D721Med (cell line): ENCODE measurements at regions not wholly inside any gene's neighbourhood (a gene's known extent, or its start where the extent isn't known, plus 50 kb on each side); places are given as distances from the start of the nearest gene placed in this dataset.

Experiments used
- DNase-seq: peaks from one replicate; pipeline ENCODE4 v3.0.0; 2011; ENCODE audit warnings: low spot score; ENCODE audit not compliant: insufficient read length
- FAIRE-seq: peaks from 2 replicates; lab custom pipeline; 2011; peaks lifted over from hg19 to GRCh38; lab: Jason Lieb, UNC
- TF ChIP-seq, protein P1 (sequence below): IDR thresholded peaks from 2 replicates; pipeline ENCODE4 v1.5.1; 2012; ENCODE audit warnings: mild to moderate bottlenecking, control low read depth; ENCODE audit not compliant: insufficient read depth; ENCODE audit errors: missing control alignments

DNA sequence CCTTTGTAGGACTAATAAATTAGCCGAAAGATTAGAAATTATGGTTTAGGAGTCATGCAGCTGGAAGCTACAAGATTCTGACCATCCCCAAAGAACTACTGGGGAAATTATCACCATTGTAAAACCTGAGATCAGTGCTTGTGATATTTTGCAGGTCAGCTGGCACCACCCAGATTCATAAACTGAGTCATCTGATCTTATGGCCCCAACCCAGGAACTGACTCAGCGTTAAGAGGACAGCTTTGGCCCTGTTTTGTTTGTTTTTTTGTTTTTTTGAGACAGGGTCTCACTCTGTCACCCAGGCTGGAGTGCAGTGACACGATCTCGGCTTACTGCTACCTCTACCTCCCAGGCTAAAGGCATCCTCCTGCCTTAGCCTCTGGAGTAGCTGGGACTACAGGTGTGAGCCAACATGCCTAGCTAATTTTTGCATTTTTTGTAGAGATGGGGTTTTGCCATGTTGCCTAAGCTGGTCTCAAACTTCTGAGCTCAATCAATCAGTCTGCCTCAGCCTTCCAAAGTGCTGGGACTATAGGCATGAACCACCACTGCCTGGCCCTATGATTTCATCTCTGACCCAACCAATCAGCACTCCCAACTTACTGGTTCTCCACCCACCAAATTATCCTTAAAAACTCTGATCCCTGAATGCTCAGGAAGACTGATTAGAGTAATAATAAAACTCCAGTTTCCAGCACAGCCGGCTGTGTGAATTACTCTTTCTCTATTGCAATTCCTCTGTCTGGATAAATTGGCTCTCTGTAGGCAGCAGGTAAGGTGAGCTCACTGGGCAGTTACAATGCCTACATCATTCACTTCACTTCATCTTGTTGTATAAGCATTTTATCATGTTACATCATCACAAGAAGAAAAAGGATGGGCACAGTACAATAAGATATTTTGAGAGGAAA, 79.4 kb upstream of the KSR1 start:
- no peak for DNase-seq
- TF ChIP-seq, protein P1, sequence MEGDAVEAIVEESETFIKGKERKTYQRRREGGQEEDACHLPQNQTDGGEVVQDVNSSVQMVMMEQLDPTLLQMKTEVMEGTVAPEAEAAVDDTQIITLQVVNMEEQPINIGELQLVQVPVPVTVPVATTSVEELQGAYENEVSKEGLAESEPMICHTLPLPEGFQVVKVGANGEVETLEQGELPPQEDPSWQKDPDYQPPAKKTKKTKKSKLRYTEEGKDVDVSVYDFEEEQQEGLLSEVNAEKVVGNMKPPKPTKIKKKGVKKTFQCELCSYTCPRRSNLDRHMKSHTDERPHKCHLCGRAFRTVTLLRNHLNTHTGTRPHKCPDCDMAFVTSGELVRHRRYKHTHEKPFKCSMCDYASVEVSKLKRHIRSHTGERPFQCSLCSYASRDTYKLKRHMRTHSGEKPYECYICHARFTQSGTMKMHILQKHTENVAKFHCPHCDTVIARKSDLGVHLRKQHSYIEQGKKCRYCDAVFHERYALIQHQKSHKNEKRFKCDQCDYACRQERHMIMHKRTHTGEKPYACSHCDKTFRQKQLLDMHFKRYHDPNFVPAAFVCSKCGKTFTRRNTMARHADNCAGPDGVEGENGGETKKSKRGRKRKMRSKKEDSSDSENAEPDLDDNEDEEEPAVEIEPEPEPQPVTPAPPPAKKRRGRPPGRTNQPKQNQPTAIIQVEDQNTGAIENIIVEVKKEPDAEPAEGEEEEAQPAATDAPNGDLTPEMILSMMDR, result no peak
- FAIRE-seq, result no peak

DNA sequence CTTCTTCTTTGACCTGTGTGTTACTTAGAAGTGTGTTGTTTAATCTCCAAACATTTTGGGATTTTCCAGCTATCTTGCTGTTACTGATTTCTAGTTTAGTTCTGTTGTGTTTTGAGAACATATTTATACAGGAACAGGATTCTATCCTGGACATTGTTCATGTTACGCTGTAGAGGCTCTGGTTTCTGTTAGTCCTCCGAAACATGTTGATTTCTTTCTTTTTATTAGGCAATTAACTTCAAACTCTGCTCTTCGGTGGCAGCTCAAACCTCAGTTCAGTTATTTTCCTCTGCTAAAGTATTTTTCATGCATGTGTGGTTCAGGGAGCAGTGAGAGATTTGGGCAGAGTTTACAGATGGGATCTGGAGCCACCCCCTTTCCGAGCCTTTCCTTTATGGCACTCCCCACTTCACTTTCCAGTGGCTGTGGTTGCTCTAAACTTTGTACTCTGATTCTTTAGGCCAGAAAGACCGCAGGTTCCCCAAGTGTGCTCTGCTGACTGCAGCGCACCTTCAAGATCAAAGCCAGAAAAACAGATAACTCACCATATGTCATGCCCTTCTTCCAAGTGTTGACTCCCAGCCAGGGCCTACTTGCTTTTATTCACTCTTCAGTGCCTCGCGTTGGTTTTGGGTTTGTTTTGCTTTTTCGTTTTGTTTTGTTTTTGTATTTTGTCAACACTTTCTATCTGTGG, 77.6 kb upstream of the KSR1 start:
- TF ChIP-seq, protein P1, result no peak
- no peak for DNase-seq
- FAIRE-seq, result no peak

DNA sequence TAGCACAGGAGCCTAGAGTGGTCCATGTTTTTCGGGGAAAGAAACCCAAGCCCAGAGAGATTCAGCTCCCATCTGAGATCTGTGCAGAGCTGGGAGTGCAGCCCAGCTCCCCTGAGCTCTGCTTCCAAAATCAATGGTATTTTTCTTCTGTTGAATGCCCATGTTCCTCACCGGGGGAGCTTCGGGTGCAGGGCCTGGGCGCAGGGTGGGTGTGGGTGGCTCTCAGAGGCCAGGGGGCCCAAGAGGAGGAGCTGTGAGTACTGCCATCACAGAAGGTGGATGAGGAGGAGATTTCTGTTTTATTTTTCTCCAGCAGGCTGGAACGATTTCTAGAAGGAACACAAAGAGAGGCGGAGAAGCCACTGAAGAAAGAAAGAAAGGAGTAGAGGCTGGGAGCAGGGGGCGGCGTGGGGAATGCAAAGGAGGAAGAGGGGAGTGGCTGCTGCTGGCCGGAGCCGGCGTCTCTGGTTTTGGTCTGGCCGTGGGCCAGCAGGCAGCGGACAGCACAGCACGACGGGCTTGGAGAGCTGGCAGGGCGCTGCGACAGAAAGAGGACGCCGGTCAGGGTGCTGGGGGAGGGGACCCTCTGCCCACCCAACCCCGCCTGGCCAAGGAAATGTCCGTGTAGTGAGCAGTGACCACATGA, 76.2 kb upstream of the KSR1 start:
- no peak for DNase-seq
- TF ChIP-seq, protein P1, result no peak
- FAIRE-seq, result no peak

DNA sequence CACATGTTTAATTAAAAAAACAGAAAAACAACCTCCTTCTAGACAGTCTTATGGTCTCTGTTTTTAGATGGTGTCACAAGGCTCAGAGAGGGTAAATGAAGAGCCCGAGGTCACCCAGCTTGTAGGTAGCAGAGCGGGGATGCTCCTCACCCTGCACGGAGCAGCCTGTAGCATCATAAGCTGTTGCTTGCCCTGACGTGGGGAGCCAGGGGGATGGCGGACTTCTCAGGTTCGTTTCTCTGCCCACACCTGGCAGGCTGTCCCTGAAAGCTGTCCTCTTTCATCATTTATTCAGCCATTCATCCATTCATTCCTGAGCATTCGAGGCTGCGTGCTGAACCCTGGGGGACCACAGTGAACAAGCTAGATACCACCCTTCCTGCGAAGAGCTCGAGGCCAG, 75.7 kb upstream of the KSR1 start:
- DNase-seq, result no peak
- TF ChIP-seq, protein P1, result no peak
- FAIRE-seq, result no peak

DNA sequence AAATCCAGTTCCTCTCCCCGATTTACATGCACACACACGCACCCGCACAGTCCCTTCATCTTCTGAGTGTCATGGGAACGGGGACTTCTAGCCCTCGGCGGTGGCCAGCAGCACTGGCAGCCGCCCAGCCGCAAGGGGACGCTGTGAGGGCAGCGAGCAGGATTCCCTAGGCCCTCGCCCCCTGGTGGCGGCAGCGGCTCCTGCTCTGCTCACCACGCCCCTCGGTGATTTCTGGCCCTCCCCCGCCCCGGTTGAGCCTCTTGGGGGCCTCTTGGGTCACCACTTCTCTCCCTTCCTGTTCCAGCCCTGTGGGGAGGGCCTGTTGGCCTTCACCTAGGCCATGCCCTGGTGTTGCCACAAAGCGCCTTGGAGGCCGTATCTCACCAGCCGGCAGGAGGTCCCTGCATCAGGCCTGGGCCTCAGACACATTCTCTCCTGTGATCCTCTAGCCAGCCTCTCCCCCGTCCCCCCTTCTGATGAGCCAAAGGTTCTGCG, 75.2 kb upstream of the KSR1 start:
- DNase-seq, result peak; percentile 57
- FAIRE-seq, result no peak
- TF ChIP-seq, protein P1, result peak; percentile 94

DNA sequence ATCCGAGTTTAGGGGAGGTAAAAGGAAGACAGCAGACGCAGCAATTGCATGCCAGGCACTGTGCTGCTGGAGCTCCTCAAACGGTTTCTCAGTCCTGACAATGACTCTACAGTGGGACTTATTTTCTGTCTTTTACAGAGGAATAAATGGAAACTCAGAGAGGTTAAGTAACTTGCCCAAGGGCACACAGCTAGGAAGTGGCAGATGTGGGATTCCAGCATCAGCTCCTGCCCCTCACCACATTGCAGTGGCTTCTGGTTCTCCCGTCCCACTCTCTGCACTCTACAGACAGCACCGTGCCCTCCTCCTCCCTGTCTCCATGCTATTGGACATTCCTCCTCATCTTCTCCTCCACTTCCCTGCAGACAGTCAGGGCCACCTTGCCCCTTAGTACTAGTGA, 74.2 kb upstream of the KSR1 start:
- DNase-seq (no peak), FAIRE-seq (no peak)
- TF ChIP-seq, protein P1, result no peak
